Stimulated activated effector memory CD8-positive, alpha-beta T cell treated with anti-CD3 and anti-CD28 coated beads, Interleukin-12 subunit alpha, Interleukin-12 subunit beta, amount 100 ng/mL, for 72 hours (primary cell): ENCODE measurements at regions not wholly inside any gene's neighbourhood (a gene's known extent, or its start where the extent isn't known, plus 50 kb on each side); places are given as distances from the start of the nearest gene placed in this dataset.

ENCODE experiments used
- ATAC-seq: fragments of 150-1000 bp; cut with Tn5 transposase; 2 replicates; pipeline ENCODE4 v1.10.0; 2021
- DNase-seq, 2 donors: peaks; one replicate each; pipeline ENCODE4 v3.0.0; 2021 to 2022; ENCODE audit warnings: low spot score in 2 of 2
- H3K27ac Mint-ChIP-seq: one replicate; pipeline ENCODE4 v1.8.0; 2022; ENCODE audit warnings: mild to moderate bottlenecking, mixed read lengths
- H3K36me3 Mint-ChIP-seq: one replicate; pipeline ENCODE4 v1.8.0; 2022; ENCODE audit warnings: mild to moderate bottlenecking, mixed read lengths
- H3K4me1 Mint-ChIP-seq: one replicate; pipeline ENCODE4 v1.8.0; 2022; ENCODE audit warnings: mixed read lengths
- H3K4me3 Mint-ChIP-seq: one replicate; pipeline ENCODE4 v1.8.0; 2022; ENCODE audit warnings: mild to moderate bottlenecking, mixed read lengths
- H3K9me3 Mint-ChIP-seq: one replicate; pipeline ENCODE4 v1.8.0; 2022; ENCODE audit warnings: mixed read lengths

DNA sequence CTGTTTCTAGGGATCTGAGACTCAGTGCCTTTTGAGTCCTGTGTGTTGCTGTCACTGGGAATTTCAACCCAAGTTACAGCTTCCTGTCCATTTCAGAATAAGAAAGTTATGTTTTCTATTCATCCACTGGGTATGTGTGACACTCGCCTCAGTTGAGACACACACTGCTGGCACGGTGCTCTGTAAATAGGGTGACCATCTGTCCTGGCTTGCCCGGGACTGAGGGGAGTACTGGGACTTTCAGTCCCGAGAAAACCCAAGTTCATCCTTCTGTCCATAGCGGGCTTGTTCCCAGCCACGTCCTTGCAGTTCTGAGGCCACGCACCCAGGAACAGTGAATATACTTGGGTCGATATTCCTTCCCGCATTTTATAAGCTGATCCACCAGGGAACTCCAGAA lies 56.3 kb upstream of the DISP3 start:
- no peaks in the 10 kb centered on the region for H3K36me3 Mint-ChIP-seq
- H3K27ac Mint-ChIP-seq: no peak overlapping the region
- no peaks in the 10 kb centered on the region for H3K4me1 Mint-ChIP-seq
- H3K9me3 Mint-ChIP-seq: no peaks in the 10 kb centered on the region
- no peak for ATAC-seq
- no peak for DNase-seq
- H3K4me3 Mint-ChIP-seq: no peak overlapping the region

- no peak for DNase-seq
- Mint-ChIP-seq H3K9me3 (no peaks in the 10 kb centered on the region), H3K27ac (no peak overlapping the region)
These were observed 52.3 kb upstream of the DISP3 start for GRCh38 chr1:11426617-11427016.

DNA sequence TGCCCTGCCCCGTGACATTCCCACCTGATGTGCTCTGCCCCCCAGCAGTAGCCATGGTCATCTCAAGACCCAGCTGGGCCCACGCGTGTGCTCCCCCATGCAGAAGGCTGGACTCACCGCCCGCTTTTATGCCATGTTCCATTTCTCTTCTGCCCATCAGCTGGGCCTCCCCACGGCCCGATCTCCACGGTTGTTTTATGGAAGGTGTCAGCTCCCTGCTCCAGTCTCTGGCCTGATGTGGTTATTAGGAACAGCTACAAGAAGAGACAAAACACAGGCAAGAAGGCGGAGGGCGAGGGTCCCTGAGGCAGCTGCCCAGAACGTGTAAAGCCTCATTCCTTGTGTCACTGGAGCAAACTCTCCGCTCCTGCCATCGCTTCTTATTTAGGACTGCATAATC lies 50.2 kb upstream of the DISP3 start:
- Mint-ChIP-seq H3K9me3 (no peaks in the 10 kb centered on the region), H3K36me3 (no peaks in the 10 kb centered on the region), H3K4me3 (no peak overlapping the region), H3K27ac (no peak overlapping the region), H3K4me1 (no peaks in the 10 kb centered on the region)
- ATAC-seq (no peak), DNase-seq (no peak)

More at GRCh38 chr1:11426617-11427016, 52.3 kb upstream of the DISP3 start:
- ATAC-seq: no peak
- Mint-ChIP-seq H3K36me3 (no peaks in the 10 kb centered on the region), H3K4me1 (no peaks in the 10 kb centered on the region), H3K4me3 (no peak overlapping the region)
